ENCODE measurements at regions not wholly inside any gene's neighbourhood (a gene's known extent, or its start where the extent isn't known, plus 50 kb on each side); places are given as distances from the start of the nearest gene placed in this dataset.
A peak's percentile ranks its signal among the peaks of the same experiment; 100 is the strongest.

DNA sequence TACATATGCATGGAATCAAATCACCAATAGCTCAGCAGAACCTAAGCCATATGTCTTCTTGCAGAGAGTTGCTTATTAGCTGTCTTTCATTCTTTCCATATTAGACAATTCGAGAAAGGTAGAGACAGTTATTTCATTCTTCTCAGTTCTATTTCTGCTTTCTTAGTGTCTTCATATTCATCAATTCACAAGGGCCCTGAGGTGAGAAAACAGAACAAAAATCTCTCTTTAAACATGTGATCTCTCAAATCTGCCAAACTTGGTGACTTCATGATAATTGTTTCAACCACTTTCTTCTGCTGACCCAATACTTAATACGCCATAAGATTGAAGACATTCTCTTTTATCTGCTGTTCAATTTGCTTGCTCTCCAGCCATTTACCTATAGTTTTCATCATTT lies 229.7 kb upstream of the MARCKS start:
- Histone ChIP-seq H3K27me3 (no peaks in the 10 kb centered on the region), H3K27ac (no peak overlapping the region), H3K4me3 (no peak overlapping the region), H3K4me1 (peaks cover 0 to 36% (median 30%) of the 10 kb centered on the region in 9 donors), H3K36me3 (no peaks in the 10 kb centered on the region), H3K9me3 (no peaks in the 10 kb centered on the region)
- intact Hi-C loops (cut with DNase I), result no loop called here
- DNase-seq (no peak), ATAC-seq (no peak)
- TF ChIP-seq, protein P1, sequence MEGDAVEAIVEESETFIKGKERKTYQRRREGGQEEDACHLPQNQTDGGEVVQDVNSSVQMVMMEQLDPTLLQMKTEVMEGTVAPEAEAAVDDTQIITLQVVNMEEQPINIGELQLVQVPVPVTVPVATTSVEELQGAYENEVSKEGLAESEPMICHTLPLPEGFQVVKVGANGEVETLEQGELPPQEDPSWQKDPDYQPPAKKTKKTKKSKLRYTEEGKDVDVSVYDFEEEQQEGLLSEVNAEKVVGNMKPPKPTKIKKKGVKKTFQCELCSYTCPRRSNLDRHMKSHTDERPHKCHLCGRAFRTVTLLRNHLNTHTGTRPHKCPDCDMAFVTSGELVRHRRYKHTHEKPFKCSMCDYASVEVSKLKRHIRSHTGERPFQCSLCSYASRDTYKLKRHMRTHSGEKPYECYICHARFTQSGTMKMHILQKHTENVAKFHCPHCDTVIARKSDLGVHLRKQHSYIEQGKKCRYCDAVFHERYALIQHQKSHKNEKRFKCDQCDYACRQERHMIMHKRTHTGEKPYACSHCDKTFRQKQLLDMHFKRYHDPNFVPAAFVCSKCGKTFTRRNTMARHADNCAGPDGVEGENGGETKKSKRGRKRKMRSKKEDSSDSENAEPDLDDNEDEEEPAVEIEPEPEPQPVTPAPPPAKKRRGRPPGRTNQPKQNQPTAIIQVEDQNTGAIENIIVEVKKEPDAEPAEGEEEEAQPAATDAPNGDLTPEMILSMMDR (IDR thresholded peaks at IDR 0.05), result no peak
- WGBS, 2 donors, result 95 to 99% methylated on average over 2 of the region's 2 CpGs

DNA sequence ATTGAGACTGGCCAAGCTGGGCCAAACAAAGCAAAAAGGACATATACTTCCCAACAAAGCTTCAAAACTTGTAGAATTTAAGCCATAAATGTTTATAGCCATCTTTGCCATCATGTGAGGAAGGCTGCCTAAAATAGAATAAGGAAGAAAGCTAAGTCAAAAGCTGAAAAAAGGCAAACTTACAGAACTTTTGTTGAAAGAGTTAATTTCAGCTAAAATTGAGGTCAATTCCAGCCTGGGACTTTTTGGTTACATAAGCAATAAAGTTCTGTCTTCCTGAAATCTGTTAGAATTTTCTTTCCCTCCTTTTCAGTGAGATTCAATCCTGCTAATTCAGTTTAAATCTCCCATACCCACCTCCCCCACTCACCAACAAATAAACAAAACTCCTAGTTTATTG lies 227.9 kb upstream of the MARCKS start:
- Histone ChIP-seq H3K4me3 (no peak overlapping the region), H3K4me1 (peaks cover 0 to 54% (median 37%) of the 10 kb centered on the region in 9 donors), H3K9me3 (no peaks in the 10 kb centered on the region), H3K36me3 (no peaks in the 10 kb centered on the region), H3K27me3 (no peaks in the 10 kb centered on the region), H3K27ac (peak overlapping the region in 3 of 10 donors; percentile 6 to 44 (median 42))
- intact Hi-C loops (cut with DNase I), result no loop called here
- TF ChIP-seq, protein P1 (IDR thresholded peaks at IDR 0.05), result no peak
- DNase-seq (no peak), ATAC-seq (no peak)

DNA sequence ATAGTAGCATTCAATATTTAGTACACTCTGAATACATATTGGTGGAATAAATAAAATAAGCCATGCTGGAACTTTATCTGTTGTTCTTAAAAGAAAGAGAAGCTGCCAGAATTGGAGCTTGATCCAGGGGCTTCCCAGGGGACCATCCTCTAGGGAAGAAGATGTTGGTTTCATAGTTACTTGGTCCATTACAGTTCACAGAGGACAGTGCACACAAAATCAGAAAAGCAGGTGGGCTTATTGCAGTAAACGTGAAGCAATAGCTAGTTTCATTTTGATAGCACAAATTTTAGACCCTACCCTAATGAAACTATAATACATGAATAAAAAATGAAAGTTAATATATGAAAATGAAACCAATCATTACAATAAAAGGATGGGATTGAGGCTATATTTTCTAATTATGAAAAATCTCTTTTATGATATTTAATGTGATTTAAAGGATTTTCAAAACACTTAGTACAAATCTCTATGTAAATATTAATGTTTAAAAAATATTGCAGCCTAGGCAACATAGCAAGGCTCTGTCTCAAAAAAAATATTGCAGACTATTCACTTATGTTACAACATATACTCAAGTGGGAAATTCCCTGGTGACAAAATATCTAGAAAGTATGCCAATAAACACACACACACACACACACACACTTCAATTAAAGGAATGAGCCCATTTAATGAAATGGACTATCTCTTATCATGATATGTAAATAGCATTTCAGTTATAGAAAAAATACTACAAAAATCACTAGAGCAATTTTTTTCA lies 227.0 kb upstream of the MARCKS start:
- peak in 1 of 2 donors; percentile 25 for DNase-seq
- Histone ChIP-seq H3K4me3 (no peak overlapping the region), H3K27ac (peak overlapping the region in 4 of 10 donors; percentile 6 to 85 (median 55))

DNA sequence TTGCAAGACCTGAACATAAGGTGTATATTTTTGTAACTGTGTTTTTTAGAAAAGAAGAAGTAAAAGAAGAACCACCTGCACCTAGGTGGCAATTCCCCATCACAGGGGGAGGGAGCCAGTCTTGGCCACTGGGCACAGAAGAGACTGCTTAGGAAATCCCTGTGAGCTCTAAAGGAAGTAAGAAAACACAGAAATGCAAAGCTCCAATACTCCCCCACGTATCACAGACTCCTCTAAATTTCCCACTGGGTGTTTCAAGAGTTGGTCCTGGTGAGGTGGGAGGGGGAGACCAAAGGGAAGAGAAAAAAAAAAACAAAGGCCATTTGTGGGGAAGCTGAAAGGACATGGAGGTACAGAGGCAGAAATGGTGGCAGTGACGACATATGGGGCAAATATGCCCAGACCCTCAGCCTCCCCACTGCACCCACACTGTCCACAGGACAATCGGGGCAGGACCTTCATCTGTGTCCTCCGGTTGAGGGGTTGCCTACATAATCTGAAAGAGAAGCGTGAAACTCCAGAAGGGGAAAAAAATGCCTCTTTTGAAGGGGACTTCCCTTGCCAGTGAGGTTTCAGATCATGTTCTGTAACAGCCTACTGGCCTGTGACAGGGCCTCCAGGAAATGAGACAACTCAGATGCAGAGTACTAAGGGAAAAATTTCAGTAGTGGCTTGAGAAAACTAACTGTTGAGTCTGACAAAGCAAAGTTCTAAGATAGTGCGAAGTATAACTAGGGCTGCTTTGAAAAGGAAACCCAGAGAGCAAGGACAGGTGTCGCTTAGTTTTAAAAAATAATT lies 226.2 kb upstream of the MARCKS start:
- peak overlapping the region in 1 of 10 donors; percentile 20 for H3K4me3 ChIP-seq
- intact Hi-C loops (cut with DNase I), result loop anchor here in 2 of 10 donors (10.0 kb wide), 1 partner anchor 224 kb away; the partner anchor contains the start of gene MARCKS (in 2 of the 2)

More for the DNA sequence above, 227.0 kb upstream of the MARCKS start:
- Histone ChIP-seq H3K9me3 (no peaks in the 10 kb centered on the region), H3K4me1 (peaks cover 0 to 63% (median 40%) of the 10 kb centered on the region in 9 donors), H3K27me3 (no peaks in the 10 kb centered on the region), H3K36me3 (no peaks in the 10 kb centered on the region)
- ATAC-seq, result no peak
- intact Hi-C loops (cut with DNase I), result loop anchor here in 2 of 10 donors (10.0 kb wide), 1 partner anchor 225 kb away; the partner anchor contains the start of gene MARCKS (in 2 of the 2)
- WGBS, 2 donors, result 35 to 57% methylated on average over 1 of the region's 1 CpG
- TF ChIP-seq, protein P1 (IDR thresholded peaks at IDR 0.05), result no peak

More for the DNA sequence above, 226.2 kb upstream of the MARCKS start:
- Histone ChIP-seq H3K36me3 (no peaks in the 10 kb centered on the region), H3K9me3 (no peaks in the 10 kb centered on the region), H3K27ac (peak overlapping the region in 8 of 10 donors; percentile 12 to 85 (median 59)), H3K27me3 (no peaks in the 10 kb centered on the region), H3K4me1 (peaks cover 0 to 71% (median 40%) of the 10 kb centered on the region in 9 donors)
- TF ChIP-seq, protein P1 (IDR thresholded peaks at IDR 0.05), result no peak
- WGBS, 2 donors, result 62 to 73% methylated on average over 7 of the region's 7 CpGs
- ATAC-seq (peak in 7 of 8 donors; percentile 52 to 82 (median 72)), DNase-seq (peak in 1 of 2 donors; percentile 17)
